IMR-90 (cell line): ENCODE measurements at regions not wholly inside any gene's neighbourhood (a gene's known extent, or its start where the extent isn't known, plus 50 kb on each side); places are given as distances from the start of the nearest gene placed in this dataset.

Experiments used
- ATAC-seq: fragments of 200-7000 bp; cut with Tn5 transposase; 2 replicates; pipeline ENCODE4 v1.9.1; 2020; ENCODE audit warnings: low read depth, mild to moderate bottlenecking, moderate library complexity
- BruUV-seq: library from RNA; stranded (reverse); fragments of 400-500 nt; replicated peaks from 2 replicates; lab custom pipeline; 2021; lab: Mats Ljungman, UMichigan
- CTCF ChIA-PET: fragments of 300-600 bp; formaldehyde crosslinking; extraction: SDS; loops from one replicate; lab custom pipeline; 2021; ENCODE audit warnings: antibody characterized with exemption; lab: Yijun Ruan, JAX
- POLR2A ChIA-PET: fragments of 300-600 bp; sonication (Branson Sonifier 250); formaldehyde crosslinking; loops from one replicate; lab custom pipeline; 2022; ENCODE audit warnings: antibody characterized with exemption; ENCODE audit not compliant: unreplicated experiment; lab: Charles Lee
- DNase-seq: peaks from one replicate; pipeline ENCODE4 v3.0.0; 2013
- H2AFZ ChIP-seq: replicated peaks from 2 replicates; pipeline ENCODE3; 2013; ENCODE audit warnings: low read length, mild to moderate bottlenecking; ENCODE audit not compliant: poor library complexity
- H2AK5ac ChIP-seq: 2 replicates; pipeline ENCODE4 v1.6.1; 2013; ENCODE audit warnings: low read depth, low read length, inconsistent platforms
- H2AK9ac ChIP-seq: replicated peaks from 2 replicates; pipeline ENCODE3; 2013; ENCODE audit warnings: mild to moderate bottlenecking, low read depth, low read length, moderate library complexity; ENCODE audit not compliant: poor library complexity
- H2BK120ac ChIP-seq: 2 replicates; pipeline ENCODE4 v1.6.1; 2013; ENCODE audit warnings: low read depth, low read length, inconsistent platforms
- H2BK15ac ChIP-seq: 3 replicates; pipeline ENCODE4 v1.6.1; 2013; ENCODE audit warnings: low read depth, low read length, inconsistent platforms
- H2BK20ac ChIP-seq: 2 replicates; pipeline ENCODE4 v1.6.1; 2013; ENCODE audit warnings: low read depth, mild to moderate bottlenecking, inconsistent platforms, low read length, moderate library complexity
- H2BK5ac ChIP-seq: 2 replicates; pipeline ENCODE4 v1.6.1; 2013; ENCODE audit warnings: mild to moderate bottlenecking, low read depth, low read length, inconsistent platforms; ENCODE audit not compliant: poor library complexity, severe bottlenecking
- H3K14ac ChIP-seq: replicated peaks from 2 replicates; pipeline ENCODE4 v1.6.1; 2013; ENCODE audit warnings: low read depth, low read length, inconsistent platforms
- H3K18ac ChIP-seq: 2 replicates; pipeline ENCODE4 v1.6.1; 2013; ENCODE audit warnings: low read depth, low read length, control low read depth
- H3K23ac ChIP-seq: 2 replicates; pipeline ENCODE4 v1.6.1; 2013; ENCODE audit warnings: low read depth, low read length, inconsistent platforms
- H3K27ac ChIP-seq: 2 replicates; pipeline ENCODE4 v1.5.1; 2013; ENCODE audit warnings: mild to moderate bottlenecking, control low read depth, low read length; ENCODE audit not compliant: insufficient read depth
- H3K27me3 ChIP-seq: 2 replicates; pipeline ENCODE4 v1.6.1; 2013; ENCODE audit warnings: low read length; ENCODE audit not compliant: control insufficient read depth, insufficient read depth
- H3K36me3 ChIP-seq: 2 replicates; pipeline ENCODE4 v1.6.1; 2013; ENCODE audit warnings: low read length, mixed read lengths; ENCODE audit not compliant: control insufficient read depth, insufficient read depth
- H3K4ac ChIP-seq: 2 replicates; pipeline ENCODE4 v1.6.1; 2013; ENCODE audit warnings: low read depth, low read length, inconsistent platforms
- H3K4me1 ChIP-seq: 2 replicates; pipeline ENCODE4 v1.6.1; 2013; ENCODE audit warnings: low read length, mixed read lengths; ENCODE audit not compliant: control insufficient read depth, insufficient read depth
- H3K4me2 ChIP-seq: 2 replicates; pipeline ENCODE4 v1.6.1; 2013; ENCODE audit warnings: low read depth, mild to moderate bottlenecking, control low read depth, low read length, moderate library complexity
- H3K4me3 ChIP-seq: 2 replicates; pipeline ENCODE4 v1.5.1; 2013; ENCODE audit warnings: low read depth, mild to moderate bottlenecking, control low read depth, low read length, moderate library complexity; ENCODE audit not compliant: insufficient read depth
- H3K56ac ChIP-seq: 2 replicates; pipeline ENCODE4 v1.6.1; 2013; ENCODE audit warnings: low read length, inconsistent platforms; ENCODE audit not compliant: insufficient read depth; ENCODE audit errors: extremely low read depth
- H3K79me1 ChIP-seq, 2 experiments: 2 replicates each; pipeline ENCODE4 v1.6.1; 2013; ENCODE audit warnings: low read length in 2 of 2, inconsistent platforms in 1 of 2, low read depth in 1 of 2
- H3K9ac ChIP-seq: 2 replicates; pipeline ENCODE4 v1.6.1; 2013; ENCODE audit warnings: low read depth, low read length, control low read depth
- H3K9me1 ChIP-seq: 2 replicates; pipeline ENCODE4 v1.6.1; 2013; ENCODE audit warnings: low read length, inconsistent platforms; ENCODE audit not compliant: insufficient read depth
- H3K9me3 ChIP-seq: 2 replicates; pipeline ENCODE4 v1.6.1; 2013; ENCODE audit warnings: low read length; ENCODE audit not compliant: control insufficient read depth, insufficient read depth
- H4K20me1 ChIP-seq: 2 replicates; pipeline ENCODE4 v1.6.1; 2013; ENCODE audit warnings: low read length, inconsistent platforms; ENCODE audit not compliant: insufficient read depth
- H4K5ac ChIP-seq: 2 replicates; pipeline ENCODE4 v1.6.1; 2013; ENCODE audit warnings: mild to moderate bottlenecking, low read depth, low read length, control low read depth
- H4K8ac ChIP-seq, 2 experiments: 2 replicates each; pipeline ENCODE4 v1.6.1; 2013; ENCODE audit warnings: low read depth in 2 of 2, low read length in 2 of 2, control low read depth in 1 of 2, inconsistent platforms in 1 of 2
- H4K91ac ChIP-seq: 2 replicates; pipeline ENCODE4 v1.6.1; 2013; ENCODE audit warnings: low read depth, low read length, inconsistent platforms; ENCODE audit not compliant: insufficient read depth
- BHLHE40 ChIP-seq: fragments of 150-350 bp; IDR thresholded peaks from 2 replicates; pipeline ENCODE4 v1.6.1; 2016; ENCODE audit warnings: mild to moderate bottlenecking, low read depth, low read length
- CEBPB ChIP-seq: IDR thresholded peaks from 2 replicates; pipeline ENCODE4 v1.6.1; 2012; ENCODE audit warnings: low read depth, low read length, improper control_type of control experiment
- FOS ChIP-seq: fragments of 150-350 bp; IDR thresholded peaks from 2 replicates; pipeline ENCODE4 v1.6.1; 2016; ENCODE audit warnings: low read depth, low read length
- MAZ ChIP-seq: IDR thresholded peaks from 2 replicates; pipeline ENCODE4 v1.6.1; 2012; ENCODE audit warnings: low read depth, mild to moderate bottlenecking, low read length, improper control_type of control experiment, moderate library complexity, borderline replicate concordance
- NFE2L2 ChIP-seq: fragments of 150-350 bp; IDR thresholded peaks from 2 replicates; pipeline ENCODE4 v1.6.1; 2016; ENCODE audit warnings: low read depth, mild to moderate bottlenecking, low read length
- POLR2A ChIP-seq: IDR thresholded peaks from 2 replicates; pipeline ENCODE4 v1.6.1; 2012; ENCODE audit warnings: mild to moderate bottlenecking, low read depth, low read length
- RCOR1 ChIP-seq: IDR thresholded peaks from 2 replicates; pipeline ENCODE4 v1.6.1; 2012; ENCODE audit warnings: mild to moderate bottlenecking, low read length, improper control_type of control experiment; ENCODE audit not compliant: insufficient replicate concordance
- RFX5 ChIP-seq: IDR thresholded peaks from 2 replicates; pipeline ENCODE4 v1.8.0; 2012; ENCODE audit warnings: low read depth, mild to moderate bottlenecking, low read length, moderate library complexity
- SMC3 ChIP-seq: fragments of 150-350 bp; IDR thresholded peaks from 2 replicates; pipeline ENCODE4 v1.6.1; 2016; ENCODE audit warnings: low read depth, mild to moderate bottlenecking, antibody characterized with exemption, low read length, moderate library complexity
- WGBS, 2 experiments: methylation state at CpG; one replicate each; pipeline versions ENCODE4 v1.1.5 to v1.1.7; 2013; ENCODE audit warnings: missing lambda C conversion rate in 2 of 2; ENCODE audit not compliant: insufficient read length in 1 of 2; ENCODE audit errors: extremely low coverage in 2 of 2; 5-methylcytosine and 5-hydroxymethylcytosine counted together
- dilution Hi-C: fragments of 300-500 bp; cut with HindIII; formaldehyde crosslinking; loops from one replicate; pipeline ENCODE4 v1.14.3; 2018; ENCODE audit warnings: low sequenced_read_pairs; ENCODE audit not compliant: unreplicated experiment
- in situ Hi-C: fragments of 300-500 bp; cut with MboI; formaldehyde crosslinking; loops from 3 replicates; pipeline ENCODE4 v1.14.3; 2019; ENCODE audit warnings: low sequenced_read_pairs, inconsistent platforms, mixed read lengths
- intact Hi-C: fragments of 100-400 bp; cut with micrococcal nuclease; formaldehyde crosslinking; loops from 2 replicates; pipeline ENCODE4 v1.10.0; 2022
- TF ChIP-seq, protein P1 (sequence below): fragments of 150-350 bp; IDR thresholded peaks from 2 replicates; pipeline ENCODE4 v1.6.1; 2017; ENCODE audit warnings: mild to moderate bottlenecking, antibody characterized with exemption, low read length, low read depth
- TF ChIP-seq, protein P2 (sequence below): fragments of 150-350 bp; IDR thresholded peaks from 2 replicates; pipeline ENCODE4 v1.6.1; 2016; ENCODE audit warnings: low read depth, mild to moderate bottlenecking, low read length, moderate library complexity, borderline replicate concordance

DNA sequence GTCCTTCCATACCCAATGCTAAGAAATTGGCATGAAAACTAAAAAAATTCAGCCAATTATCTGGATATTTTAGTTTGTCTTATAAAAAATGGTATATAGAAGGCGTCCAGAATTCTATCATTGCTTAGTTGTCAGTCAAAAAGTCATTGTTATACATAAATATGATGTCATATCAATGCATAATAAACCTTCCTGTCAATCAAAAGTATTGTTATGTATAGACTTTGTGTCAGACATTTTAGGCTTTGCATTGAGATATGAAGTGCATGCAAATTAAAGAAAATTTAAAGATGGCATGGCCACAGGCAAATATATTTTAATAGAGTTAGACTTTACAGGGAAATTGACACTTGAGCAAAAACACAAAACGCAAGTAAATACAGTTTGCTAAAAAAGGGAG is 173.4 kb upstream of the FANCL start:
- no peak overlapping the region for H2BK15ac ChIP-seq
- no peak overlapping the region for H4K91ac ChIP-seq
- no peak overlapping the region for H4K5ac ChIP-seq
- no peak overlapping the region for H3K4ac ChIP-seq
- H3K14ac ChIP-seq = no peak overlapping the region
- no peaks in the 10 kb centered on the region for H4K20me1 ChIP-seq
- H2BK20ac ChIP-seq = no peak overlapping the region
- ChIA-PET CTCF (interaction anchor here (0.8 kb wide), 1 partner anchor 859 kb away, joined by 4 read pairs; no protein-coding TSS in a partner anchor), POLR2A (no interaction called here)
- H3K27ac ChIP-seq = no peak overlapping the region
- H2AK5ac ChIP-seq = no peak overlapping the region
- no peaks in the 10 kb centered on the region for H3K9me1 ChIP-seq
- no peaks in the 10 kb centered on the region for H3K9me3 ChIP-seq
- no peaks in the 10 kb centered on the region for H3K4me1 ChIP-seq
- no peak overlapping the region for H2AK9ac ChIP-seq
- TF ChIP-seq FOS (no peak), MAZ (no peak), CEBPB (no peak), POLR2A (no peak), RCOR1 (no peak), SMC3 (no peak), BHLHE40 (no peak), NFE2L2 (no peak), RFX5 (no peak)
- TF ChIP-seq, protein P1, sequence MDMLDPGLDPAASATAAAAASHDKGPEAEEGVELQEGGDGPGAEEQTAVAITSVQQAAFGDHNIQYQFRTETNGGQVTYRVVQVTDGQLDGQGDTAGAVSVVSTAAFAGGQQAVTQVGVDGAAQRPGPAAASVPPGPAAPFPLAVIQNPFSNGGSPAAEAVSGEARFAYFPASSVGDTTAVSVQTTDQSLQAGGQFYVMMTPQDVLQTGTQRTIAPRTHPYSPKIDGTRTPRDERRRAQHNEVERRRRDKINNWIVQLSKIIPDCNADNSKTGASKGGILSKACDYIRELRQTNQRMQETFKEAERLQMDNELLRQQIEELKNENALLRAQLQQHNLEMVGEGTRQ = no peak
- TF ChIP-seq, protein P2, sequence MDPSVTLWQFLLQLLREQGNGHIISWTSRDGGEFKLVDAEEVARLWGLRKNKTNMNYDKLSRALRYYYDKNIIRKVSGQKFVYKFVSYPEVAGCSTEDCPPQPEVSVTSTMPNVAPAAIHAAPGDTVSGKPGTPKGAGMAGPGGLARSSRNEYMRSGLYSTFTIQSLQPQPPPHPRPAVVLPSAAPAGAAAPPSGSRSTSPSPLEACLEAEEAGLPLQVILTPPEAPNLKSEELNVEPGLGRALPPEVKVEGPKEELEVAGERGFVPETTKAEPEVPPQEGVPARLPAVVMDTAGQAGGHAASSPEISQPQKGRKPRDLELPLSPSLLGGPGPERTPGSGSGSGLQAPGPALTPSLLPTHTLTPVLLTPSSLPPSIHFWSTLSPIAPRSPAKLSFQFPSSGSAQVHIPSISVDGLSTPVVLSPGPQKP = no peak
- H2BK120ac ChIP-seq = no peak overlapping the region
- H3K4me2 ChIP-seq = no peak overlapping the region
- no TSS peak for BruUV-seq
- in situ Hi-C loops (no loop called here), dilution Hi-C loops (no loop called here), intact Hi-C loops (no loop called here)
- DNase-seq (no peak), ATAC-seq (no peak)
- no peak overlapping the region for H3K23ac ChIP-seq
- H3K36me3 ChIP-seq = no peaks in the 10 kb centered on the region
- H3K9ac ChIP-seq = no peak overlapping the region
- no peak overlapping the region for H3K56ac ChIP-seq
- H4K8ac ChIP-seq = no peak overlapping the region
- no peak overlapping the region for H2AFZ ChIP-seq
- H3K4me3 ChIP-seq = no peak overlapping the region
- no peaks in the 10 kb centered on the region for H3K79me1 ChIP-seq
- H3K18ac ChIP-seq = no peak overlapping the region
- no CpG with 5 or more reads among the region's 2 CpGs for WGBS, 2 experiments
- no peak overlapping the region for H2BK5ac ChIP-seq
- no peaks in the 10 kb centered on the region for H3K27me3 ChIP-seq
